ENCODE measurements at regions not wholly inside any gene's neighbourhood (a gene's known extent, or its start where the extent isn't known, plus 50 kb on each side); places are given as distances from the start of the nearest gene placed in this dataset.

GRCh38 chr11:15674756-15675155, 560.0 kb downstream of the INSC start:
- TF ChIP-seq ZNF274 (IDR thresholded peaks at IDR 0.05; ENCODE audit: low read depth, low read length): no peak
- no peak for TF ChIP-seq CEBPB (IDR thresholded peaks at IDR 0.05; ENCODE audit: low read depth)
- no peak for TF ChIP-seq CTCF (IDR thresholded peaks at IDR 0.05 in 2 of 3, conservative IDR thresholded peaks at IDR 0.05 in 1 of 3; ENCODE audit: borderline replicate concordance in 1 of 3, insufficient read depth in 1 of 3, low read depth in 2 of 3, low read length in 2 of 3)
- no peak for TF ChIP-seq FOSL1 (IDR thresholded peaks at IDR 0.05; ENCODE audit: low read depth)
- TF ChIP-seq TCF7L2 (IDR thresholded peaks at IDR 0.05; ENCODE audit: borderline replicate concordance, extremely low read depth, insufficient read depth, insufficient read length): no peak
- no peak for TF ChIP-seq YY1 (IDR thresholded peaks at IDR 0.05; ENCODE audit: extremely low read depth, insufficient replicate concordance, low read depth, low read length)
- TF ChIP-seq ELF1 (IDR thresholded peaks at IDR 0.05; ENCODE audit: borderline replicate concordance, low read depth): no peak
- no peak for TF ChIP-seq MAX (IDR thresholded peaks at IDR 0.05)
- no peak for TF ChIP-seq EGR1 (IDR thresholded peaks at IDR 0.05; ENCODE audit: low read depth)
- Histone ChIP-seq H3K79me2 (ENCODE audit: insufficient read depth, low read length) (no peaks in the 10 kb centered on the region), H3K4me1 (ENCODE audit: control insufficient read depth in 1 of 2, insufficient read depth in 2 of 2, low read length in 2 of 2) (no peaks in the 10 kb centered on the region), H3K9me2 (ENCODE audit: insufficient read depth) (no peaks in the 10 kb centered on the region), H2AFZ (ENCODE audit: low read depth, low read length, poor library complexity, severe bottlenecking) (no peak overlapping the region), H3K27ac (ENCODE audit: low read depth, low read length) (no peak overlapping the region), H3K4me2 (ENCODE audit: low read length) (no peak overlapping the region), H3K4me3 (replicated peaks in 1 of 2; ENCODE audit: low read depth in 1 of 2, low read length in 2 of 2) (no peak overlapping the region), H3K27me3 (ENCODE audit: insufficient read depth, low read length) (peaks cover 9% of the 10 kb centered on the region; the same call in 1 of the 2 replicates), H4K20me1 (ENCODE audit: insufficient read depth) (no peaks in the 10 kb centered on the region), H3K9ac (ENCODE audit: low read length) (no peak overlapping the region), H3K36me3 (ENCODE audit: control insufficient read depth in 1 of 2, insufficient read depth in 2 of 2, low read length in 2 of 2) (no peaks in the 10 kb centered on the region), H3K9me3 (ENCODE audit: control insufficient read depth in 1 of 2, insufficient read depth in 1 of 2, low read depth in 1 of 2, low read length in 2 of 2) (no peaks in the 10 kb centered on the region)
- ATAC-seq (no peak), DNase-seq (ENCODE audit: low read depth, low spot score) (no peak)
- RAD21 ChIA-PET (ENCODE audit: low non-redundant PET in 1 of 2, low total read pairs in 2 of 2, uncharacterized antibody in 2 of 2, unreplicated experiment in 2 of 2): no interaction called here
- intact Hi-C loops (cut with micrococcal nuclease): no loop called here
- CTCF ChIA-PET: no interaction called here
- POLR2A ChIA-PET: no interaction called here
- BruUV-seq (replicated peaks): no TSS peak

Data from HCT116 (cell line).